Parathyroid adenoma (tissue), 2 donors: ENCODE measurements at regions not wholly inside any gene's neighbourhood (a gene's known extent, or its start where the extent isn't known, plus 50 kb on each side); places are given as distances from the start of the nearest gene placed in this dataset.

Experiments
- H2AFZ ChIP-seq: fragments of 300-600 bp; sonication (generic); one replicate; pipeline ENCODE4 v1.7.0; 2017; ENCODE audit warnings: antibody characterized with exemption, mild to moderate bottlenecking
- H3K27ac ChIP-seq: fragments of 300-600 bp; sonication (generic); one replicate; pipeline ENCODE4 v1.7.0; 2017
- H3K27me3 ChIP-seq: fragments of 300-600 bp; sonication (generic); one replicate; pipeline ENCODE4 v1.7.0; 2017; ENCODE audit warnings: low read length; ENCODE audit not compliant: control insufficient read depth, insufficient read depth
- H3K36me3 ChIP-seq: fragments of 300-600 bp; sonication (generic); one replicate; pipeline ENCODE4 v1.7.0; 2017; ENCODE audit warnings: low read length; ENCODE audit not compliant: control insufficient read depth, insufficient read depth
- H3K4me1 ChIP-seq: fragments of 300-600 bp; sonication (generic); one replicate; pipeline ENCODE4 v1.7.0; 2017; ENCODE audit warnings: control low read depth
- H3K4me2 ChIP-seq: fragments of 300-600 bp; sonication (generic); one replicate; pipeline ENCODE4 v1.7.0; 2017; ENCODE audit warnings: low read length
- H3K4me3 ChIP-seq: fragments of 300-600 bp; sonication (generic); one replicate; pipeline ENCODE4 v1.7.0; 2017; ENCODE audit warnings: low read depth, low read length
- H3K79me2 ChIP-seq: fragments of 300-600 bp; sonication (generic); one replicate; pipeline ENCODE4 v1.7.0; 2017; ENCODE audit warnings: control low read depth
- H3K9ac ChIP-seq: fragments of 300-600 bp; sonication (generic); one replicate; pipeline ENCODE4 v1.7.0; 2017; ENCODE audit warnings: mild to moderate bottlenecking
- H3K9me3 ChIP-seq: fragments of 300-600 bp; sonication (generic); one replicate; pipeline ENCODE4 v1.7.0; 2017; ENCODE audit warnings: low read length; ENCODE audit not compliant: control insufficient read depth
- CTCF ChIP-seq: fragments of 300-600 bp; sonication (generic); IDR thresholded peaks from one replicate; pipeline ENCODE4 v1.7.0; 2017; ENCODE audit warnings: antibody characterized with exemption, mild to moderate bottlenecking
- donor health status: primary hyperparathyroidism.

DNA sequence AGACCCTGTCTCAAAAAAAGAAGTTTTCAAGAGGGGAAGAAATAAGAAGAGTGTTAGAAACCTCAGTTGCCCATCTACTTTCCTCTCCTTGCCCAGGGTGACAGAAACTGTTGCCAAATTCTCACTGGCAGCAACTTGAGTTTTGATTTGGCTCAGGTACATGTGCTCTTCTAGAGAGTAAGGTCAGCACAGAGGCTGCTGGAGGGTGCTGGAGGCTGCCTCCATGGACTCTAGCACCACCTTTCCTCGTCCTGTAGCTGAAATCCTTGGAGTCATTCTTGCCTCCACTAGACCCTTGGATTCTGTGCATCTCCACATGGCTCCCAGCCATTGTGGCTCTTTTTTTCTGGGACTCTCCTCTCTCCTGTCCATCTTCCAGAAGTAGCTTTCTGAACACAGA lies 149.1 kb downstream of the TM9SF2 start:
- Histone ChIP-seq H3K9me3 (no peaks in the 10 kb centered on the region), H3K4me3 (no peak overlapping the region), H2AFZ (no peak overlapping the region), H3K27me3 (no peaks in the 10 kb centered on the region), H3K27ac (no peak overlapping the region), H3K9ac (no peak overlapping the region), H3K4me1 (no peaks in the 10 kb centered on the region), H3K4me2 (no peak overlapping the region), H3K36me3 (no peaks in the 10 kb centered on the region), H3K79me2 (no peaks in the 10 kb centered on the region)
- no peak for TF ChIP-seq CTCF

DNA sequence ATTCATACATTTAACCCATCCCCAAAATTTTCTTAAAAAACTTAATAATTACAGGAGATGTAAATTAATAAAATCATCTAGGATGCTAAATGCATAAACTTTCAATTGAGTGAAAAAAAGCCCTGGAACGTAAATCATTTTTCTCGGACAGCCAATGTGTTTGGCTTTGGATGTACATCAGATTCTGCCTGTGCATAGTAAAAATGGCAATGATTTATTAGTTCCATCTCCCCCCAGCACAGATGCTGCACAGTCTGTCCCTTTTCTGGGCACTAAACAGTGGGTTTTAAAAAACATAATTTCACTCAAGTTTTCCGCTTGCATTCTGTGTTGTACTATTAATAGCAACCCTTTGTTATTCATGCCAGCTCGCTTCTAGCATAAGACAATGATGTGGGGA lies 147.7 kb downstream of the TM9SF2 start:
- Histone ChIP-seq H3K9me3 (no peaks in the 10 kb centered on the region), H3K4me2 (no peak overlapping the region), H3K27ac (no peak overlapping the region), H3K4me1 (no peaks in the 10 kb centered on the region), H3K4me3 (no peak overlapping the region), H3K9ac (no peak overlapping the region), H3K36me3 (no peaks in the 10 kb centered on the region), H2AFZ (no peak overlapping the region), H3K79me2 (no peaks in the 10 kb centered on the region), H3K27me3 (no peaks in the 10 kb centered on the region)
- no peak for TF ChIP-seq CTCF

- Histone ChIP-seq H3K27ac (no peak overlapping the region), H3K27me3 (no peaks in the 10 kb centered on the region), H3K9me3 (no peaks in the 10 kb centered on the region), H3K4me3 (no peak overlapping the region), H3K36me3 (no peaks in the 10 kb centered on the region), H3K79me2 (no peaks in the 10 kb centered on the region), H3K4me1 (no peaks in the 10 kb centered on the region), H2AFZ (no peak overlapping the region), H3K4me2 (no peak overlapping the region), H3K9ac (no peak overlapping the region)
- TF ChIP-seq CTCF, result no peak
These were observed 146.9 kb downstream of the TM9SF2 start for GRCh38 chr13:99648066-99648665.

DNA sequence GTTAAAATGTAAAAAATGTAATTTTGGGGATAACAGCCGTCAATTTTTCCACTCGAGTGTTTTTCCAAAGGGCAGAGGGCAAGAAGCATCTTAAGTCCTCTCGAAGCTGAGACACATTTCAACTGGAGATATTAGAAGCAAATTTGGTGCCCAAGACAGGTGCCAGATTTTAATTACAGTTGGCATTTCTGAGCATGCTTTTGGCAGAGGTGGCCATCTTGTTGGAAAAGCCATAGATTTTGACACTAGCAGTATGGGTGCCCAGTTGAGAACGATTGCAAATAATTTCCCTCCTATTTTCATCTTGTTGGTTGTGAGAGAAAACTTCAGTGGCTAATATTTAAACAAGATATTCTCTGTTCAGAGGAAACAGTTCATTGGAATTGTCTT lies 146.3 kb downstream of the TM9SF2 start:
- H3K4me3 ChIP-seq, result no peak overlapping the region
- H3K4me2 ChIP-seq, result no peak overlapping the region
- H3K27ac ChIP-seq, result no peak overlapping the region
- H3K79me2 ChIP-seq, result no peaks in the 10 kb centered on the region
- H3K9ac ChIP-seq, result no peak overlapping the region
- no peak for TF ChIP-seq CTCF
- no peaks in the 10 kb centered on the region for H3K4me1 ChIP-seq
- H2AFZ ChIP-seq, result no peak overlapping the region
- H3K27me3 ChIP-seq, result no peaks in the 10 kb centered on the region
- no peaks in the 10 kb centered on the region for H3K36me3 ChIP-seq
- H3K9me3 ChIP-seq, result no peaks in the 10 kb centered on the region

- no peaks in the 10 kb centered on the region for H3K36me3 ChIP-seq
- no peak overlapping the region for H2AFZ ChIP-seq
- H3K9me3 ChIP-seq, result no peaks in the 10 kb centered on the region
- no peak overlapping the region for H3K4me3 ChIP-seq
- H3K9ac ChIP-seq, result no peak overlapping the region
- no peak overlapping the region for H3K27ac ChIP-seq
- H3K4me1 ChIP-seq, result no peaks in the 10 kb centered on the region
- no peaks in the 10 kb centered on the region for H3K27me3 ChIP-seq
- no peaks in the 10 kb centered on the region for H3K79me2 ChIP-seq
- H3K4me2 ChIP-seq, result no peak overlapping the region
- no peak for TF ChIP-seq CTCF
These were observed 145.8 kb downstream of the TM9SF2 start for GRCh38 chr13:99646866-99647595.
